HG02678 (cell line): ENCODE measurements at regions not wholly inside any gene's neighbourhood (a gene's known extent, or its start where the extent isn't known, plus 50 kb on each side); places are given as distances from the start of the nearest gene placed in this dataset.
"Not testable (repeated sequence)": the region's sequence is repeated elsewhere in the genome, so short reads cannot be mapped to it uniquely, and the experiment has no call there.

Experiments
- ATAC-seq: cut with Tn5 transposase; IDR thresholded peaks from one replicate; pipeline ENCODE4 v1.9.1; 2021; ENCODE audit warnings: mild to moderate bottlenecking, moderate library complexity; ENCODE audit not compliant: unreplicated experiment

DNA sequence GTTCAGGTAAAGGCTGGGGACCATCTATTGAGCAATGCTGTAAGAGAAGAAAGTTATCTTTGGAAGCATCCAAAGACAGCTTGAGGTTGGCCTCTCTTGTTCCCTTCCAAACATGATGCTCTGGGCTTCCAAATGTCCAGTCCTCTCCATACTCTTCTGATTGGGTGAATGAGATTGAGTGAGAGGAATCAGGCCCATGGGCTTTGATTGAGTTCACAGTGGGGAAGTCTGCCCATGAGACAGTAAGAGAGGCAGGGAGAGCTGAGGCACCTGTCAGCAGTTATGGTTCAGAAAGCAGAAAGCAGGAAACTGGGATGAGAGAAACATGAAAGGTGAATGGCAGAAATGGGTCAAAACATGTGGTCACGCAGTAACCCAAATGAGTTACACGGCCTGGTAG, 1006.9 kb downstream of the VRK1 start:
- no peak for ATAC-seq

DNA sequence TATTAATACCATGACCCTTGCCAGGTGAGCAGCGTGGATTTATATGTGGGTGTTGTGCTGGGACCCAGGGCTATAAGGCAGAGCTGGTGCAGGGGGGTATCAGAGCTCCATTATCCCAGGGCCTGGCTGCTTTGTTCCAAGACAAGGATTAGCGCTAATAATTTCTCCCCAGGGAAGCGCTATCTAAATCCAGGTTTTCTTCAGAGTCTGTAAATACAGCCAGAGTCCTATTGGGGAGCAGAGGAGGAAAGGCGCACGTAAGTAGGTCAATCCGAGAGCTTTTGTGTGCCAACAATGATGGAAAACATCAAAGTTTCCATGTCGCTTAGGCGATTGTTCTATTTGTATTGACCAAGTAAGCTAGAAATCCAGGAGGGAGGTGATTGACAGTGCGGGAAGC, 1009.7 kb downstream of the VRK1 start:
- ATAC-seq = no peak

DNA sequence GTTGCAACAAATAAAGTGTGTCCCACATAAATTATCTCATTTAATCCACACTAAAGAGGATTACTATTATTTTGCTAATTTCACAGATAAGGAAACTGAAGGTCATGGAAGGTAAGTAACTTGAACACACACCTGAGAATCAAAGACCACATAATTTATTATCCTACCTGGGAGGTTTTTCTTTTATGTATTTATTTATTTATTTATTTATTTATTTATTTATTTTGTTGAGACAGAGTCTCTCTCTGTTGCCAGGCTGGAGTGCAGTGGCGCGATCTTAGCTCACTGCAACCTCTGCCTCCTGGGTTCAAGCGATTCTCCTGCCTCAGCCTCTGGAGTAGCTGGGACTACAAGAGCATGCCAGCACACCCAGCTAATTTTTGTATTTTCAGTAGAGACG, 1011.4 kb downstream of the VRK1 start:
- ATAC-seq = not testable (repeated sequence)

DNA sequence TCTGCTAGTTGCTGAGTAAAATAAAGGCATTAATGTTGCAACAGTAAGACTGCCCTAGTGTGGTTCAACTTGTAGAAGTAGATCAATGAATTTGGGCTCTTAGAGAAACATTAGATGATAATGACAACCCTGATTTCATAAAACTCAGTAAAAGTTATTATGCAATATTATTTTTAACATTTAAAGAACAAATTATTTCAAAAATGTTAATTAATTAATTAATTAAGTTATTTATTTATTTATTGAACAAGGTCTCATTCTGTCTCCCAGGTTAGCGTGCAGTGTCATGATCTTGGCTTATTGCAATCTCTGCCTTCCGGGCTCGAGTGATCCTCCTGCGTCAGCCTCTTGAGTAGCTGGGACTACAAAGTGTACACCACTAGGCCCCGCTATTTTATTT, 1016.4 kb downstream of the VRK1 start:
- ATAC-seq = no peak

DNA sequence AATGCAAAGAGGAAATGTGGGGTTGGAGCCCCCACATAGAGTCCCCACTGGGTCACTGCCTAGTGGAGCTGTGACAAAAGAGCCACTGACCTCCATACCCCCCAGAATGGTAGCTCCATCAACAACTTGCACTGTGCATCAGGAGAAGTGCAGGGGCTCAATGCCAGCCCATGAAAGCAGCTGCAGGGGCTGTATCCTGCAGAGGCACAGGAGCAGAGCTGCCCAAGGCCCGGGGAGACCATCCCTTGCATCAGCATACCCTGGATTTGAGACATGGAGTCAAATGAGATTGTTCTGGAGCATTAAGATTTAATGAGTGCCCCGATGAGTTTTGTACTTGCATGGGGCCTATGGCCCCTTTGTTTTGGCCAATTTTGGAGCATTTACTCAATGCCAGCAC, 1023.6 kb downstream of the VRK1 start:
- no peak for ATAC-seq

DNA sequence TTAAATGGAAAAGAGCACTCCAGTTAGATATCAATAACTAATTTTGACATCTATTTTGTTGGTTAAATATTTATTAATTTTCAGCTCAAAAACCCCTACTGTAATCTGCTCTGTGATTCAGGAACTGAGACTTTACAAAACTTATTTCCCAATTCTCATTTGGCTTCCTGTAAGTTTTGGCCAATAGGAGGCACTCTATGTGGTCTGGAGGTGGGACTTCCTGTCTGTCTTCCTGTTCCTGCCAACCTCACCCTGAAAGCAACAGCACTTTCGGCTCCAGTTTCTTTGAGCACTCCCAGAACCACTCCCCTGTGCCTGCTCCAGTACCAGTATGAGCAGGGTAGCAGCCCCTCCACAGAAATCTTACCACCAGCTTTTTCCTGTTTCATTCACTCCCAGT, 1027.0 kb downstream of the VRK1 start:
- no peak for ATAC-seq

DNA sequence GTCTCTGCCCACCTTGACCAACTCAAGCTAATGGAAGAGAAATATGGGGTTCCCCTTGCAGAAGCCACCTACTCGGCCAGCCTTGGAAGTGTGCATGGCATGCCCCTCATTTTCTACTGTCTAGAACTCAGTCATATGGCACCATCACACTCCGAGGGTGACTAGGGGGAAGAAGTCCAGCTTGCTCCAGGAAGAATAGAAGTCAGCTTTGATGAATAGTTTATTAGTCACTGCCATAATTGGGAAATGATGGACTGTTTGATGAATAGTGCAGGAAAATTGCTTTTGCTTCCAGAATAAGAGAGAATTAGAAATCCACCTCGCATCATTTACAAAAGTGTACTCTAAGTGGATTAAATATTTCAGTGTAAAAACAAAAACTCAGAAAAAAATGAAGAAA, 1030.6 kb downstream of the VRK1 start:
- no peak for ATAC-seq

DNA sequence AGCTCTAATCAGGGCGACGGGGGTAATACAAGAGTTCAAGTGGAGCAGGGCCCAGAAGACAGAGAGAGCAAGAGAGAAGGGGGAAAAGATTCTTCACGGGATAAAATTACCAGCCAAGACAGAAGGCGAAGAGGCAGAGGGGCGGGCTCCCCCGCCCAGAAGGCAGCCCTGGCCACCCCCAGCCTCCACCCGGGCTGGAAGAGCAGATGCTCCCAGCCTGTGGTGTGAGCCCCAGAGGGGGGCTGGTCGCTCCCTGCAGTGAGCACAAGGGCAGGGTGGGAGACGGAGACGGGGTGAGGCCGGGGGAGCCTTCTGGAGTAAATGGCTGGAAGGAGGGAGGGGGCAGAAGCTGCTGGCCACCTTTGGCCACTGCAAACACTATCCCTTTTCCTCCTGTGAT, 1035.6 kb downstream of the VRK1 start:
- no peak for ATAC-seq

DNA sequence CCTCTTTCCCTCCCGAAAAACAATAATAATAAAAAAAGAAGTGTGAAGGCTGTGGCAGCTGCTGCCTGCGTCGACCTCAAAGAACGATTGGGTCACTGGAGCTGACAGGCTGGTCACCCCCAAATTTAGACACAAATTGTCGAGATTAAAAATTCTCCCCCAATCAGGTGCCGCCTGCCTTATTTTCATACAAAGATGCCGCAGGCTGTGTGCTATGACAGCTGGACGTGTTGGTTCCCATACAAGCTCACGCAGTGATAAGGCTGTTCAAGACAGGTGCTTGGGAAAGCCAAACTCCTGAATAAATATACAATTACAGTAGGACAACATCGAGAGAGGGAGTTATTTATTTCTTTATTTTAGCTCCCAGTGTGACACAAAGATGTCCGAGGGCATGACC, 1041.8 kb downstream of the VRK1 start:
- ATAC-seq = no peak

DNA sequence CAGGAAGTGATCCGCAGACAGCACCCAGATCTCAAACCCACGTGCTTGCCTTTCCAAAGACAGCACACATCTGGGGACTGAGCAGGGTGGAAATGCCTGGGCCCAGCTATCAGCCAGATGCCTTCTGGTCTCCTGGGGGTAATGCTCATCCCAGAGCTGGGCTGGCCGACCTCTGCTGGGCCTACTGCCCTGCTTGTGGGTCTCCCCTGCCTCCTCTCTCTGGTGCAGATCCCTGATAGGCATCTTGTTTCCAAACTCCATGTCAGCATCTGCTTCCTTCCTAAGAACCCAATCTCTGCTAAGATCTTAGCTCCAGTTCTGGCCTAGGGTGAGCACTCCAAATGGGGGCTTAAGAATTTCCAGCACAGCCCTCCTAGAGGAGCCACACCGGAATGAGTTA, 1043.0 kb downstream of the VRK1 start:
- no peak for ATAC-seq

DNA sequence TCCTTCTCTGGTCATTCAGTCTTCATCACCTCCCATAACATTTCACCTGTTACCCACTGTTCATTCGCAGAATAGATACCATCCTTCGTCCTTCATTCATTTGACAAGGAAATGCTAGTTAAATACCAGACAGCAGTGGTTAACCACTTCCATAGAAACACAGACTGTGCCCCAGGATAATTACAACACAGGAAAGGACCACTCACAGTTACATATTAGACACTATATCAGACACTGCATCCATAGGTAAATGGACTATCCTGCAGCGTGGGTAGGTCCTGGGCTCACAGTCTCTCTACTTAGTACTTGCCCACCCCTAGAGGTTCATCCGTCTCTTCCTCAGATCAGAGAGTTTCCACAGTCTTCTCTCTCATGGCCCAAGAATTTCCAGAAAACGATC, 1044.6 kb downstream of the VRK1 start:
- no peak for ATAC-seq

DNA sequence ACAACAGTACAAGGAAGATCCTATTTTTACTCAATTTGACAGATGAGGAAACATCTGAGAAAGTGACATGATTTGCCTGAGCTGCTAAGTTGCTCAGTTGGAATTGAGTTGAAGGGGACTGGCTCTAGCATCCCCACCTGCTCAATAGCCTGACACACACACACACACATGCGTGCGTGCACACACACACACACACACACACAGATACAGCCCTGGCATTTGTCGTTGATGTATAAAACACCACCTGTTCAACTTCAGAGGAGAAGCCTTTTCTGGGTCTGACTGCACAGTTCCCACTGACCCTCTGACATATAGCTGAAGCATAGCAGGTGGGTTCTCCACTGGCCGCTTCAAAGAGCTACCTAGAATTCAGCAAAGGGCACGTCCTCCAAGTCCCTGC, 1045.9 kb downstream of the VRK1 start:
- no peak for ATAC-seq

DNA sequence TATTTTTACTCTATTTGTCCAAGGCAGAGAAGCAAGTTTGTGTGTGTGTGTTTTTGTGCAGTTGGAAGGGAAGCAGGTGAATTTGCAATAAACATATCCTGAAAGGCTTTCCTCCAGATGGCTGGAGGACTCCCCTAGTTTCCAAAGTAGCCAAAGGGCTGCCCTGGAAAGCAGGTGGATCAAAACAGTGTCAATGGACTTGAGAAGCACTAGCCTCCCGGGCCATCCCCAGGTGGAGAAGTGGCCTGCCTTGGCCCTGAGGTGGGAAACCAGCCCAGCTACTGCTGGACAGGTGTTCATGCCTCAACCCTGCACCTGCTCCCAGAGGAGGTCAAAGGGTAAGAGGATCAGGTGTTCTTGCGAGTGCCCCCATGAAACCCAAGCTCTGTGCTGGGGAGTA, 1046.9 kb downstream of the VRK1 start:
- ATAC-seq = no peak

DNA sequence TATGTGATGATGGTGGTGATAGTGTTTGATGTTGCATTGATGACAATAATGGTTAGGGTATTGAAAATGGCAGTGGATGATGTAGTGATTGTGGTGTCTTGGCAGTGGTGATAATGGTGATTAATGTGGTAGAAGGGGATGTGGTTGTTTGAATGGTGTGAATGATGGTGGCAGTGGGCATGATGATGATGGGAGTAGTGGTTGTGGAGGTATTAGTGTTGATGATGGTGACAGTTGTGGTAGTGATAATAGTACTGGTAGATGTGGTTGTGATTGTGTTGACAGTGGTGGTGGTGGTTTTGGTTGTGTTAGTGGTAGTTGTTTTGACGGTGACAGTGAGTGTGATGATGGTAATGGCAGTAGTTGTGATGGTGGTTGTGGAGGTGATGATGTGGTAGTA, 1049.0 kb downstream of the VRK1 start:
- ATAC-seq = no peak

DNA sequence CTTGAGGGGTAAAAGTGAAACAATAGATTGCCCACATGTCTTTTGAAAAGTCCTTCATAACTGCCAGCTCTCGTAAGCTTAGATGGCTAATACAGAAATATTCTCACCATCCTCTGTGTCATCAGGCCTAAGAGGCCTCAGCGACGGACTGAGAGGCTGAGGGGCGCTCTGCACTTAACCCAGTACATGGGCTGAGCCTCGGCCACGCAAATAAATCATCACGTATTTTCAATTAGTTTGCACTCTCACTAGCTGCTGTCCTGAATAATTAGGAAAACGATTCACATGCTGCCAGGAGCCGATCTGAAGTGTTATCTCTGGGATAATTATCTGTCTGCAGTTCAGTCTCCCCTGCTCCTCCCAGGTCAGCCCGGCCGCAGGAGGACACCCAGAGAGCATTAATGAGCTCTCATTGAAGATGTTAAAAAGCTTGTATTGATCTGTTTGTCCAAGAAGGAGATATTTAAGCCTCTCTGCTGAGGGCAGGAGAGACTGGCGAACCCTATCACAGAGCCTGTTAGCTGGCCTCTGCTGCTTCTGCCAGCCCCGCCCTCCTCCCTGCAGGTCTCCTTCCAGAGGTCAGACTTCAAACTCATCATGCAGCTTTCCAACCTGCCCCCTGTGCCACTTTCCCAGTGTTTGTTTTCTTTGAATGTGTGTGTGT, 1051.3 kb downstream of the VRK1 start:
- ATAC-seq = no peak

DNA sequence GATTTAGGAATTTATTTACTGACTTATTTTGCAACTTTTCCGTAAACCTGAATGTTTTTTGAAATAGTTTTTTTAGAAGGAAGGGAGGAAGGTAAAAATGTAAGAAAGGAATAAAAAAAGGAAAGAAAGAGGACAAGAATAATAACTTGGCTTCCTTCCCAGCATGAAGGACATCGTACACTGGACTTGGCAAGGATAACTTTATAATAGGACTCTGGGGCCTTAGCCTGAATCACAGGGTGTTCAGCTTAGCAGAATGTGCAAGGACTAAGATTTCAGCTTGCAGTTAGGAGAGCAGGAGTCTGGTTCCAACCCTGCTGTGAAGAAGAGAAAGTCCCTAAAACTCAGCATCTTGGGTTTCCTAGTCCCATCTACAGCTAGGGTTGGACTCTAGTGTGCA, 1053.3 kb downstream of the VRK1 start:
- no peak for ATAC-seq

DNA sequence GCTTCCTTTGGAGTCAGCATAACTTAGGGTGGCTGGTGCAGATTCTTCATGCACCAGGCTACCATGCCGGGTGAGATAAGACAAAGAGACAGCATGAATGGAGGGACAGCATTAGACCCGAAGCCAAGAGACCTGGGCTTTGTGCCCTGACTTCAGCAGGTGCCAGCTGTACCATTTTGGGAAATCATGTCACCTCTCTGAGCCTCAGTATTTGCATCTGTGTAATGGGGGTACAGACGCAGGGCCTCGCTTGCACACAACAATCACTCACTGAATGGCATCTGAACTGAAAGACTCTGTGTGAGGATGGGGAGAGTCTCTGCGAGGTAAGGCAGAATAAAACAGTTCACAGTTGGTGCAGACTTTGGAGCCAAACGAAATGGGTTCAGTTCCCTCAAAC, 1053.7 kb downstream of the VRK1 start:
- no peak for ATAC-seq

DNA sequence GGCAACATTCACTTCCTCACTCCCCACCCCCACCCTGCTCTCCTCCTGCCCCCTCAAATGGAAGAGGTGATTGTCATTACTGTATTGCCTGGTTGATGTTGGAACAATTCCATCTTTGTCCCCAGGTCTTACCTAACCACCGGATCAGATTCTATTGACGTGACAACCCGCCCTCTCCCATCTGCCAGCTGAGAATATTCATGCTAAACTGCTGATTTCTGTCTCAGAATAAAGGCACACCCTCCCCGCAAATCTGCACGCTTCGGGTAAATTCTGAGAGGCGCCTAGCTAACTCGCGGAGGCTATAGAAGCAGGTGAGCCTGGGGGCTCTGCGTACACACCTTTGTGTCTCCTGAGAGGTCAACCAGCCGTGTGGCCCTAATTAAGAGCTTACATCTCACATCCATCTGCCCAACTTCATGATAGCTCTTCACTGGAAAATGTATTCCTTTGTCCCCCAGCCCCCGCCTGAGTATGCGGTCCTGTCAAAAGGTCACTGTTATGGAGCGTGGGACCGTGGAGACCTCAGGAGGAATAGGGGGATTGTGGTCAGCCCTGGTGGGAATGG, 1054.3 kb downstream of the VRK1 start:
- ATAC-seq = no peak

DNA sequence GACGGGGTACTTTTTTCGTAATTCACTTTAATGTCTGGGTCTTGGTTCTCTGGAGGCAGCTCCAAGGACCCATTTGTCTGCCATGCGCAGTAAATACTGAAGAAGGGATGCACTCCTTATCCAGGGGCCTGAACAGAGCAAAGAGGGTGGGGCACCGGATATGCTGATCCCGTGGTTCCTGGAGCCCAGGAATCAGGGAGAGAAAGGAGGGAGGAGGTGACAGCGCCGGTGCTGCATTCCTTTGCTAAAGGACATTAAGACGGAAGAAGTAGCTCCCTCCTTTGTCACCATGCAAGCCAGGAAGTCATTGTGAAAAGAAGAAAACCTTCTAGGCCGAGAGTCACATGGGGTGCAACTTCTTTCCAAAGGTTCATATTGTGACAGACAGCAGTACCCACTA, 1057.7 kb downstream of the VRK1 start:
- no peak for ATAC-seq

DNA sequence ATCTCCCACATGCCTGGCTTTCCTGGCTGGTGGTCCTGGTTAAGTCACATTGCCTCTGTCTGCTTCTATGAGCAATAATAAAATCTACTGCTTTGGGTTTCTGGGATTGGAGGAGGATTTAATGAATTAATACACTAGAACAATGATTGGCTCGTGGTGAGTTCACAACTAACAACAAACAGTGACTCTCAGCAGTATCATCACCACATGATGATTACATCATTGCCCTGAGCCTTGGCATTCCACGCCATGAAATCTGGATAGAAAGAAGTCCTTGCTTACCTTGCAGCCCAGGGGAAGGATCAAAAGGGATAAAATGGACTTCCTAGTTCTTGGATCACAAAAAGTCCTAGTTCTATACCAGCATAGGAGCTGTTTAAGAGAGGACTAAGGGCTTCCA, 1069.0 kb downstream of the VRK1 start:
- ATAC-seq = no peak

DNA sequence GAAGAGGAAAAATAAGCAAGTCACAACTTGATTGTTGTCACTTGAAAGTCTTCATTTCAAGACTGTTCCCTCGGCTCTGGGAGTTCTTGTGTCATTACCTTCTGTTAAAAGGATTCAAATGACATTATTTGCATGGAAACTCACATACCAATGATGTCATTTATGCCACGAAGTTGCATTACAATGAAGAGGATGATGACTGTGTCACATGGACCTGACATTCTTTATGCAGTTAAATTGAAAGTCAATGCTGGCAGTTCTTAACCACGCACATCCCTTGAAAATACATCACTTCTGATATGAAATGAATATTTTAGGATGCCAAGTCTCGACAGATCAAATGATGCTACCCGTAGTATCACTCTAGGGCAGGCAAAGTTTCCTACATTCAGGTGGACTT, 1069.5 kb downstream of the VRK1 start:
- ATAC-seq = no peak

DNA sequence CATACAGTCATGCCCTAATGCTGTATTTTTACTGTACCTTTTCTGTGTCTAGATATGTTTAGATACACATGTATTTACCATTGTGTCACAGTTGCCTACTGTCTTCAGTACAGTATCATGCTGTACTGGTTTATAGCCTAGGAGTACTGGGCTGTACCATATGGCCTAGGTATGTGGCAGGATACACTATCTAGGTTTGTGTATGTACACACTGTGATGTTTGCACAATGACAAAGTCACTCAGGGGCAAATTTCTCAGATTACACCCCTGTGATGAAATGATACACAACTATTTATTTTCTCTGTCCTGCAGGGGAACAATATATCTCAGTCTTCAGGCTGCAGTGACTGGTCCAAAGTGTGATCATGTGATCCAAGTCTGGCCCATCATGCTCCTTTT, 1076.1 kb downstream of the VRK1 start:
- ATAC-seq = no peak

DNA sequence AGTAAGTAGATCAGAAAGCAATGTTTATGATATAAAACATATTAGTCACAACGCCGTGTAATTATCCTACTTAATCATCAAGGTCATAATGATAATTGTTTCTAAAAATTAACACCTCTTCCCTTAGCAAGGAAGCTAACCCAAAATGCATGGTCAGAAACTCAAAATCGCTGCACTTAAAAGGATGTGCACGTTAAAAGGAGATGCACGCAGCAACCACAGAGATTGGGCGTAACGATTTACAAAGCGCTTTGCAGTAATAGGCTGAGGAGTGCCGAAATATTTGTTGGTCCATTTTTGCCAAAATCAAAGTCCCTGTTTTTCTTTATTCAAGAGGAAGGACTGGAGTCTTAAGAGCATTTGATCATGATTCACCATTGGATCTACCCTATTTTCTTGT, 1077.2 kb downstream of the VRK1 start:
- ATAC-seq = no peak
